H1 (cell line): ENCODE measurements at regions not wholly inside any gene's neighbourhood (a gene's known extent, or its start where the extent isn't known, plus 50 kb on each side); places are given as distances from the start of the nearest gene placed in this dataset.

ENCODE experiments used
- CTCF ChIA-PET: fragments of 300-600 bp; sonication (Branson Sonifier 250); formaldehyde crosslinking; loops from one replicate; lab custom pipeline; 2021; ENCODE audit not compliant: partially characterized antibody; lab: Charles Lee
- POLR2A ChIA-PET: fragments of 300-600 bp; sonication (Branson Sonifier 250); formaldehyde crosslinking; loops from one replicate; lab custom pipeline; 2021; ENCODE audit warnings: inconsistent platforms; ENCODE audit not compliant: partially characterized antibody; lab: Charles Lee
- DNase-seq, 2 experiments: peaks; one replicate each; pipeline versions ENCODE4 v3.0.0 to v3.0.0-alpha.2; 2010 to 2022; ENCODE audit warnings: low spot score in 2 of 2, low read depth in 1 of 2, mixed read lengths in 1 of 2
- FAIRE-seq: peaks from 2 replicates; lab custom pipeline; 2011; peaks lifted over from hg19 to GRCh38; lab: Jason Lieb, UNC
- H2AFZ ChIP-seq: 2 replicates; pipeline ENCODE4 v1.8.1; 2012; ENCODE audit warnings: low read length, inconsistent platforms
- H2AK5ac ChIP-seq: 2 replicates; pipeline ENCODE4 v1.6.1; 2013; ENCODE audit warnings: low read depth, low read length
- H2BK120ac ChIP-seq: replicated peaks from 2 replicates; pipeline ENCODE3; 2013; ENCODE audit warnings: low read depth, low read length, inconsistent platforms
- H2BK12ac ChIP-seq: 2 replicates; pipeline ENCODE4 v1.6.1; 2013; ENCODE audit warnings: low read depth, low read length
- H2BK15ac ChIP-seq: 2 replicates; pipeline ENCODE4 v1.6.1; 2013; ENCODE audit warnings: low read length
- H2BK20ac ChIP-seq: 2 replicates; pipeline ENCODE4 v1.6.1; 2013; ENCODE audit warnings: low read length
- H2BK5ac ChIP-seq: 2 replicates; pipeline ENCODE4 v1.6.1; 2013; ENCODE audit warnings: low read depth, low read length
- H3K14ac ChIP-seq: 2 replicates; pipeline ENCODE4 v1.6.1; 2013; ENCODE audit warnings: inconsistent platforms; ENCODE audit not compliant: insufficient read length
- H3K18ac ChIP-seq: 2 replicates; pipeline ENCODE4 v1.6.1; 2013; ENCODE audit warnings: low read length; ENCODE audit errors: extremely low read depth
- H3K23ac ChIP-seq: 2 replicates; pipeline ENCODE4 v1.6.1; 2013; ENCODE audit warnings: inconsistent platforms; ENCODE audit not compliant: insufficient read length
- H3K23me2 ChIP-seq: 2 replicates; pipeline ENCODE4 v1.6.1; 2013; ENCODE audit warnings: low read depth, low read length
- H3K27ac ChIP-seq: 2 replicates; pipeline ENCODE4 v1.6.1; 2011; ENCODE audit warnings: low read depth, low read length, inconsistent platforms
- H3K27me3 ChIP-seq, 4 experiments: replicated peaks in 1 of 4; 1 replicate in 1 of 4; 2 replicates in 3 of 4; pipeline versions ENCODE4 v1.6.1 to v1.8.1; 2011 to 2013; ENCODE audit warnings: low read length in 3 of 4, mild to moderate bottlenecking in 3 of 4, inconsistent platforms in 2 of 4, mixed read lengths in 2 of 4, moderate library complexity in 1 of 4; ENCODE audit not compliant: control insufficient read depth in 3 of 4, insufficient read depth in 3 of 4; ENCODE audit errors: extremely low read depth in 1 of 4
- H3K36me3 ChIP-seq, 4 experiments: 2 replicates each; pipeline versions ENCODE4 v1.6.1 to v1.8.1; 2011 to 2013; ENCODE audit warnings: mild to moderate bottlenecking in 4 of 4, low read length in 3 of 4, moderate library complexity in 2 of 4, control low read depth in 1 of 4, inconsistent platforms in 1 of 4; ENCODE audit not compliant: insufficient read depth in 4 of 4, control insufficient read depth in 2 of 4
- H3K4ac ChIP-seq: replicated peaks from 2 replicates; pipeline ENCODE3; 2013; ENCODE audit warnings: low read length, low read depth, mixed read lengths, inconsistent platforms; ENCODE audit not compliant: insufficient read length
- H3K4me1 ChIP-seq, 4 experiments: replicated peaks in 1 of 4; 1 replicate in 1 of 4; 2 replicates in 3 of 4; pipeline versions ENCODE4 v1.6.1 to v1.8.1; 2011 to 2013; ENCODE audit warnings: low read length in 3 of 4, inconsistent platforms in 2 of 4, mixed read lengths in 1 of 4; ENCODE audit not compliant: insufficient read depth in 4 of 4, control insufficient read depth in 3 of 4
- H3K4me2 ChIP-seq, 2 experiments: 2 replicates each; pipeline versions ENCODE4 v1.6.1 to v1.8.1; 2011 to 2013; ENCODE audit warnings: low read depth in 2 of 2, low read length in 2 of 2, control low read depth in 1 of 2, inconsistent platforms in 1 of 2, mild to moderate bottlenecking in 1 of 2; ENCODE audit not compliant: insufficient read depth in 1 of 2
- H3K4me3 ChIP-seq, 4 experiments: fragments of 200-600, 300-600 bp in 1 of 4; sonication (generic), shearing (Covaris generic), sonication (Bioruptor Twin) in 1 of 4; 2 replicates each; pipeline versions ENCODE4 v1.5.1 to v1.8.1; 2011 to 2016; ENCODE audit warnings: low read length in 4 of 4, low read depth in 3 of 4, control low read depth in 2 of 4, inconsistent platforms in 2 of 4, mild to moderate bottlenecking in 2 of 4, mixed read lengths in 1 of 4, moderate library complexity in 1 of 4; ENCODE audit not compliant: insufficient read depth in 2 of 4; ENCODE audit errors: extremely low read depth in 1 of 4
- H3K56ac ChIP-seq: replicated peaks from 2 replicates; pipeline ENCODE3; 2013; ENCODE audit warnings: low read depth, mild to moderate bottlenecking, mixed read lengths, low read length, inconsistent platforms; ENCODE audit not compliant: insufficient read length
- H3K79me1 ChIP-seq: 2 replicates; pipeline ENCODE4 v1.6.1; 2013; ENCODE audit warnings: low read depth, low read length, control low read depth
- H3K79me2 ChIP-seq, 2 experiments: 2 replicates each; pipeline versions ENCODE4 v1.6.1 to v1.8.1; 2012 to 2013; ENCODE audit warnings: low read length in 2 of 2, mild to moderate bottlenecking in 2 of 2, inconsistent platforms in 1 of 2; ENCODE audit not compliant: insufficient read depth in 2 of 2, control insufficient read depth in 1 of 2
- H3K9ac ChIP-seq, 4 experiments: replicated peaks in 1 of 4; 1 replicate in 1 of 4; 2 replicates in 3 of 4; pipeline versions ENCODE4 v1.6.1 to v1.8.1; 2011 to 2013; ENCODE audit warnings: low read depth in 3 of 4, low read length in 3 of 4, control low read depth in 2 of 4, mild to moderate bottlenecking in 2 of 4, moderate library complexity in 2 of 4, inconsistent platforms in 1 of 4; ENCODE audit errors: extremely low read depth in 1 of 4
- H3K9me3 ChIP-seq, 2 experiments: 2 replicates each; pipeline versions ENCODE4 v1.6.1 to v1.8.1; 2012 to 2013; ENCODE audit warnings: mild to moderate bottlenecking in 2 of 2, moderate library complexity in 2 of 2, control low read depth in 1 of 2, inconsistent platforms in 1 of 2, low read depth in 1 of 2, low read length in 1 of 2, mixed read lengths in 1 of 2; ENCODE audit not compliant: insufficient read depth in 2 of 2
- H4K20me1 ChIP-seq, 2 experiments: replicated peaks in 1 of 2; 2 replicates each; pipeline versions ENCODE3 to v1.8.1; 2011 to 2013; ENCODE audit warnings: inconsistent platforms in 2 of 2, low read length in 2 of 2, mild to moderate bottlenecking in 1 of 2; ENCODE audit not compliant: insufficient read depth in 2 of 2, control insufficient read depth in 1 of 2
- H4K5ac ChIP-seq: 2 replicates; pipeline ENCODE4 v1.6.1; 2013; ENCODE audit warnings: low read length, low read depth, mixed read lengths, inconsistent platforms; ENCODE audit not compliant: insufficient read length
- H4K8ac ChIP-seq: 2 replicates; pipeline ENCODE4 v1.8.0; 2013; ENCODE audit warnings: mild to moderate bottlenecking, moderate library complexity, low read length, inconsistent platforms; ENCODE audit not compliant: insufficient read depth; ENCODE audit errors: extremely low read depth
- H4K91ac ChIP-seq: replicated peaks from 2 replicates; pipeline ENCODE3; 2013; ENCODE audit warnings: low read length, mixed read lengths, inconsistent platforms; ENCODE audit not compliant: insufficient read length
- BACH1 ChIP-seq: IDR thresholded peaks from 2 replicates; pipeline ENCODE4 v1.6.1; 2012; ENCODE audit warnings: low read length, improper control_type of control experiment
- BCL11A ChIP-seq, 2 experiments: IDR thresholded peaks; one replicate each; pipeline ENCODE4 v1.6.1; 2011; ENCODE audit warnings: low read depth in 2 of 2, low read length in 2 of 2, mild to moderate bottlenecking in 2 of 2
- CHD2 ChIP-seq: IDR thresholded peaks from 2 replicates; pipeline ENCODE4 v1.6.1; 2012; ENCODE audit warnings: low read length, improper control_type of control experiment
- GTF2F1 ChIP-seq: IDR thresholded peaks from 2 replicates; pipeline ENCODE4 v1.6.1; 2012; ENCODE audit warnings: low read depth, low read length, improper control_type of control experiment, borderline replicate concordance
- MAFK ChIP-seq: IDR thresholded peaks from 2 replicates; pipeline ENCODE4 v1.6.1; 2012; ENCODE audit warnings: low read depth, mild to moderate bottlenecking, improper control_type of control experiment, low read length
- RAD21 ChIP-seq, 2 experiments: IDR thresholded peaks in 1 of 2; conservative IDR thresholded peaks in 1 of 2; 2 replicates each; pipeline ENCODE4 v1.6.1; 2011; ENCODE audit warnings: low read depth in 2 of 2, low read length in 2 of 2, improper control_type of control experiment in 1 of 2, inconsistent platforms in 1 of 2, mild to moderate bottlenecking in 1 of 2, moderate library complexity in 1 of 2
- WGBS, 2 experiments: shearing (Covaris generic) in 1 of 2; methylation state at CpG; one replicate each; pipeline versions ENCODE4 v1.1.6 to v1.1.7; 2013 to 2015; ENCODE audit warnings: low lambda C conversion rate in 2 of 2, mixed read lengths in 2 of 2, inconsistent platforms in 1 of 2, low coverage in 1 of 2, missing lambda C conversion rate in 1 of 2; ENCODE audit not compliant: insufficient replicate concordance in 2 of 2, insufficient coverage in 1 of 2, insufficient read length in 1 of 2; ENCODE audit errors: extremely low coverage in 1 of 2, missing lambda C conversion rate in 1 of 2; 5-methylcytosine and 5-hydroxymethylcytosine counted together
- TF ChIP-seq, protein P1 (sequence below): IDR thresholded peaks from 2 replicates; pipeline ENCODE4 v1.6.1; 2011; ENCODE audit warnings: low read length, improper control_type of control experiment
- TF ChIP-seq, protein P2 (sequence below), 3 experiments: IDR thresholded peaks; 1 replicate in 2 of 3; 2 replicates in 1 of 3; pipeline versions ENCODE4 v1.5.1 to v1.6.1; 2011; ENCODE audit warnings: low read length in 3 of 3, mild to moderate bottlenecking in 3 of 3, inconsistent platforms in 2 of 3, low read depth in 1 of 3, moderate library complexity in 1 of 3; ENCODE audit not compliant: insufficient read depth in 1 of 3; ENCODE audit errors: control extremely low read depth in 1 of 3

DNA sequence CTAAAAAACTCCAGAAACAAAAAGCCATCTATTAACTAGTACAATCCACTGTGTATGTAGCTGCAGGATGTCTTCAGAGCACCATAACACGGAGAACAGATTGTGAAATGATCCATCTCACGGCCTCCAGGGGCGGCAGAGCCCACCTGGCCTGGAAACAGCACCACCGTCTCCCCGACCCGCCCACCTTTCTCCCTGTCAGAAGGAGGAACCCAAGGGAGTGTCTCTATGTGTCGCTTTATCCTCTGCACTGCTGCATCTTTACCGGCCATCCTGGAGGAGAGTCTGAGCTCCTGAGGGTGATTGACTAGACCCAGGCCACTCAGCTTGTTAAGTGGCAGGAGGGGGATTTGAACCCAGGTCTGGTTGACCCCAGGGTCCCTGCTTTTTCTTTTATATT is 405.0 kb downstream of the MATN1 start:
- H3K23me2 ChIP-seq: no peaks in the 10 kb centered on the region
- FAIRE-seq (no peak), DNase-seq (peak in 1 of 2 experiments; percentile 48)
- ChIA-PET CTCF (interaction anchor here (1.1 to 2.8 kb wide), 3 partner anchors 11 to 62 kb away, joined by 3 to 10 read pairs (median 3); no protein-coding TSS in a partner anchor), POLR2A (no interaction called here)
- no peak overlapping the region for H3K27ac ChIP-seq
- 70% methylated on average over 8 of the region's 8 CpGs; no CpG with 5 or more reads in 1 of the 2 experiments for WGBS, 2 experiments
- no peak overlapping the region for H4K91ac ChIP-seq
- H3K4ac ChIP-seq: no peak overlapping the region
- H3K4me1 ChIP-seq: no peaks in the 10 kb centered on the region; a peak in 1 of 7 replicates
- no peaks in the 10 kb centered on the region for H3K27me3 ChIP-seq
- no peak overlapping the region for H3K56ac ChIP-seq
- no peak overlapping the region for H3K23ac ChIP-seq
- H2BK12ac ChIP-seq: no peak overlapping the region
- H4K8ac ChIP-seq: no peak overlapping the region
- no peak overlapping the region for H2AFZ ChIP-seq
- no peak overlapping the region for H2BK20ac ChIP-seq
- H3K4me2 ChIP-seq: no peak overlapping the region
- no peaks in the 10 kb centered on the region for H3K36me3 ChIP-seq
- H3K4me3 ChIP-seq: no peak overlapping the region
- H3K79me1 ChIP-seq: no peaks in the 10 kb centered on the region
- H4K5ac ChIP-seq: no peak overlapping the region
- H2BK5ac ChIP-seq: no peak overlapping the region
- H4K20me1 ChIP-seq: no peaks in the 10 kb centered on the region
- H3K79me2 ChIP-seq: no peaks in the 10 kb centered on the region
- no peak overlapping the region for H3K18ac ChIP-seq
- no peak overlapping the region for H2BK15ac ChIP-seq
- no peak overlapping the region for H2AK5ac ChIP-seq
- H2BK120ac ChIP-seq: no peak overlapping the region
- no peaks in the 10 kb centered on the region for H3K9me3 ChIP-seq
- no peak overlapping the region for H3K14ac ChIP-seq
- H3K9ac ChIP-seq: no peak overlapping the region
- TF ChIP-seq MAFK (no peak), BCL11A (IDR thresholded peaks at IDR 0.05; ENCODE audit: low read depth in 2 of 2, low read length in 2 of 2) (no peak), BACH1 (no peak), CHD2 (no peak), RAD21 (IDR thresholded peaks at IDR 0.05 in 1 of 2, conservative IDR thresholded peaks at IDR 0.05 in 1 of 2; ENCODE audit: low read depth in 2 of 2, low read length in 2 of 2) (peak; percentile 19 to 26; a peak in 2 of 4 replicates), GTF2F1 (no peak)
- TF ChIP-seq, protein P1, sequence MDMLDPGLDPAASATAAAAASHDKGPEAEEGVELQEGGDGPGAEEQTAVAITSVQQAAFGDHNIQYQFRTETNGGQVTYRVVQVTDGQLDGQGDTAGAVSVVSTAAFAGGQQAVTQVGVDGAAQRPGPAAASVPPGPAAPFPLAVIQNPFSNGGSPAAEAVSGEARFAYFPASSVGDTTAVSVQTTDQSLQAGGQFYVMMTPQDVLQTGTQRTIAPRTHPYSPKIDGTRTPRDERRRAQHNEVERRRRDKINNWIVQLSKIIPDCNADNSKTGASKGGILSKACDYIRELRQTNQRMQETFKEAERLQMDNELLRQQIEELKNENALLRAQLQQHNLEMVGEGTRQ: no peak
- TF ChIP-seq, protein P2, sequence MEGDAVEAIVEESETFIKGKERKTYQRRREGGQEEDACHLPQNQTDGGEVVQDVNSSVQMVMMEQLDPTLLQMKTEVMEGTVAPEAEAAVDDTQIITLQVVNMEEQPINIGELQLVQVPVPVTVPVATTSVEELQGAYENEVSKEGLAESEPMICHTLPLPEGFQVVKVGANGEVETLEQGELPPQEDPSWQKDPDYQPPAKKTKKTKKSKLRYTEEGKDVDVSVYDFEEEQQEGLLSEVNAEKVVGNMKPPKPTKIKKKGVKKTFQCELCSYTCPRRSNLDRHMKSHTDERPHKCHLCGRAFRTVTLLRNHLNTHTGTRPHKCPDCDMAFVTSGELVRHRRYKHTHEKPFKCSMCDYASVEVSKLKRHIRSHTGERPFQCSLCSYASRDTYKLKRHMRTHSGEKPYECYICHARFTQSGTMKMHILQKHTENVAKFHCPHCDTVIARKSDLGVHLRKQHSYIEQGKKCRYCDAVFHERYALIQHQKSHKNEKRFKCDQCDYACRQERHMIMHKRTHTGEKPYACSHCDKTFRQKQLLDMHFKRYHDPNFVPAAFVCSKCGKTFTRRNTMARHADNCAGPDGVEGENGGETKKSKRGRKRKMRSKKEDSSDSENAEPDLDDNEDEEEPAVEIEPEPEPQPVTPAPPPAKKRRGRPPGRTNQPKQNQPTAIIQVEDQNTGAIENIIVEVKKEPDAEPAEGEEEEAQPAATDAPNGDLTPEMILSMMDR (IDR thresholded peaks at IDR 0.05; ENCODE audit: control extremely low read depth in 1 of 3, insufficient read depth in 1 of 3, low read depth in 1 of 3, low read length in 3 of 3): peak; percentile 7 to 30 (median 28); a peak in 2 of 4 replicates
